ENCODE measurements at regions not wholly inside any gene's neighbourhood (a gene's known extent, or its start where the extent isn't known, plus 50 kb on each side); places are given as distances from the start of the nearest gene placed in this dataset.

DNA sequence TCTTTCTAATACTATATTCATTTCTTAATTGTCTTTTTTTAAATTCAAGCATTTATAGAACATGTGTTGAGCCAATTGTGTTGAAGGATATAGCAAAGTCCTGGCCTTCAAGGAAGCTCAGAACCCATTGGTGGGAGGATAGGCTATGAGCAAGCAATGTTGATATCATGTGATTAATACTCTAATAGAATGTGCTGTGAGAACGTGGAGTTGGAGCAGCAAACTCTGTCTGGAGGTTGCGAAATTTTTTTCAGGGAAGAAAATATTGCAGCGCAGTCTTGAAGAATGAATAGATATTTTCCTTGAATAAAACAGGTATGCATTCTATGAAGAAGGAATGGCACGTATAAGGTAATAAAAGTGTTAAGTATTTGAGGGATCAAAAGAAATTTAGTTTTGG is 229.2 kb upstream of the KCNK2 start:
- H4K20me1 ChIP-seq (ENCODE audit: insufficient read depth) = no peaks in the 10 kb centered on the region
- no peaks in the 10 kb centered on the region for H3K27me3 ChIP-seq (ENCODE audit: insufficient read depth)
- H3K36me3 ChIP-seq (replicated peaks in 1 of 2; ENCODE audit: control insufficient read depth in 1 of 2, insufficient read depth in 2 of 2, low read length in 1 of 2) = peaks cover 0 to 3% of the 10 kb centered on the region in 2 experiments
- 64% methylated on average over 4 of the region's 4 CpGs for WGBS (ENCODE audit: low lambda C conversion rate)
- CTCF ChIA-PET = no interaction called here
- no peak overlapping the region for H3K27ac ChIP-seq (ENCODE audit: low read depth in 2 of 2, low read length in 1 of 2)
- no peak for TF ChIP-seq TCF12 (IDR thresholded peaks at IDR 0.05)
- no peak for TF ChIP-seq YY1 (IDR thresholded peaks at IDR 0.05; ENCODE audit: low read depth)
- TF ChIP-seq RXRA (IDR thresholded peaks at IDR 0.05; ENCODE audit: borderline replicate concordance, low read depth) = no peak
- no peak for TF ChIP-seq EP300 (IDR thresholded peaks at IDR 0.05; ENCODE audit: borderline replicate concordance in 1 of 2, low read depth in 1 of 2, low read length in 1 of 2)
- TF ChIP-seq GATA2 (CRISPR knock-in tag; IDR thresholded peaks at IDR 0.05) = no peak
- TF ChIP-seq, protein P1, sequence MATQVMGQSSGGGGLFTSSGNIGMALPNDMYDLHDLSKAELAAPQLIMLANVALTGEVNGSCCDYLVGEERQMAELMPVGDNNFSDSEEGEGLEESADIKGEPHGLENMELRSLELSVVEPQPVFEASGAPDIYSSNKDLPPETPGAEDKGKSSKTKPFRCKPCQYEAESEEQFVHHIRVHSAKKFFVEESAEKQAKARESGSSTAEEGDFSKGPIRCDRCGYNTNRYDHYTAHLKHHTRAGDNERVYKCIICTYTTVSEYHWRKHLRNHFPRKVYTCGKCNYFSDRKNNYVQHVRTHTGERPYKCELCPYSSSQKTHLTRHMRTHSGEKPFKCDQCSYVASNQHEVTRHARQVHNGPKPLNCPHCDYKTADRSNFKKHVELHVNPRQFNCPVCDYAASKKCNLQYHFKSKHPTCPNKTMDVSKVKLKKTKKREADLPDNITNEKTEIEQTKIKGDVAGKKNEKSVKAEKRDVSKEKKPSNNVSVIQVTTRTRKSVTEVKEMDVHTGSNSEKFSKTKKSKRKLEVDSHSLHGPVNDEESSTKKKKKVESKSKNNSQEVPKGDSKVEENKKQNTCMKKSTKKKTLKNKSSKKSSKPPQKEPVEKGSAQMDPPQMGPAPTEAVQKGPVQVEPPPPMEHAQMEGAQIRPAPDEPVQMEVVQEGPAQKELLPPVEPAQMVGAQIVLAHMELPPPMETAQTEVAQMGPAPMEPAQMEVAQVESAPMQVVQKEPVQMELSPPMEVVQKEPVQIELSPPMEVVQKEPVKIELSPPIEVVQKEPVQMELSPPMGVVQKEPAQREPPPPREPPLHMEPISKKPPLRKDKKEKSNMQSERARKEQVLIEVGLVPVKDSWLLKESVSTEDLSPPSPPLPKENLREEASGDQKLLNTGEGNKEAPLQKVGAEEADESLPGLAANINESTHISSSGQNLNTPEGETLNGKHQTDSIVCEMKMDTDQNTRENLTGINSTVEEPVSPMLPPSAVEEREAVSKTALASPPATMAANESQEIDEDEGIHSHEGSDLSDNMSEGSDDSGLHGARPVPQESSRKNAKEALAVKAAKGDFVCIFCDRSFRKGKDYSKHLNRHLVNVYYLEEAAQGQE (IDR thresholded peaks at IDR 0.05; ENCODE audit: low read depth, low read length) = no peak
- no peak for TF ChIP-seq GABPA (IDR thresholded peaks at IDR 0.05; ENCODE audit: low read depth)
- no peak for TF ChIP-seq CHD2 (IDR thresholded peaks at IDR 0.05; ENCODE audit: low read length, partially characterized antibody)
- no peak for TF ChIP-seq NRF1 (IDR thresholded peaks at IDR 0.05; ENCODE audit: low read depth, low read length)
- no peak for DNase-seq
- no peak overlapping the region for H3K4me3 ChIP-seq (ENCODE audit: low read depth in 2 of 2, low read length in 1 of 2)
- POLR2A ChIA-PET = no interaction called here
- no peak overlapping the region for H3K4me2 ChIP-seq
- H3K9me2 ChIP-seq = no peaks in the 10 kb centered on the region
- no peaks in the 10 kb centered on the region for H3K79me2 ChIP-seq (ENCODE audit: insufficient read depth)
- no peaks in the 10 kb centered on the region for H3F3A ChIP-seq (replicated peaks; ENCODE audit: insufficient read depth)
- H3K9ac ChIP-seq = no peak overlapping the region
- no peaks in the 10 kb centered on the region for H3K9me3 ChIP-seq
- H2AFZ ChIP-seq (ENCODE audit: low read depth) = no peak overlapping the region
- peaks cover 0 to 2% of the 10 kb centered on the region in 2 experiments; a peak in 1 of 4 replicates for H3K4me1 ChIP-seq (ENCODE audit: control insufficient read depth in 1 of 2, insufficient read depth in 2 of 2, low read depth in 1 of 2, low read length in 1 of 2)

DNA sequence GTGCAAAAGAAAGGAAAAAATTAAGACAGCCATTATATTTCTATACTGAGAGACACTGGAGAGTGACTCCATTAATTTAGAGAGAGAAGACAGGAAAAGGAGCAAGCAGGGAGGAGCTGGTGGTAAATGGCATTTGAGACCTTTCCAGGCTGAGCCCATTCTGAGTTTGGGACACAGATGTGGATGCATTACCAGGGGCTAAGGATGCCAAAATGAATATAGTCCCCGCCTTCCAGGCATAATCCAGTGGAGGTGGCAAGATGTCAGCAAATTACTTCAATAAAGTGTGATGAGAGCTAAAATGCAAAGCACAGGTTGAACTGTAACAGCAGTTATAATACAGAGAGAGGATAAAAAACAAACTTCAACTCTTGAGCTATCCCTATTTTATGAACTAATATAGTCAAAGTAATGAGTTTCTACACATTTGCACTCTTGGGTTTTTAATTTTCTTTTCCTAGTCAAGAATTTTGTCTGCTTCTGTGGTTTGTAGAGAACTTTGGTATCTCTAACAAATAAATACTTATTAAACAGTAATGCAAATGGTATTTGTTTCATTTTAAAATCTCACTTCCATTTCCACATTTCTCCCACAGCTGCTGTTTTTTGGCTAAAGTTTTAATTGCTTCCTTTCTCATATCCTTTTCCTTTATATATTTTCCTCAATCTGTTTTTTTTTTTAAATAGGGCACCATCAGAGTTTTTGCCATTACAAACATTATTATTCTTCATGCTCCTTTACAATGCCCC is 228.2 kb upstream of the KCNK2 start:
- Histone ChIP-seq H3K4me2 (no peak overlapping the region), H3K9ac (no peak overlapping the region), H3K36me3 (replicated peaks in 1 of 2; ENCODE audit: control insufficient read depth in 1 of 2, insufficient read depth in 2 of 2, low read length in 1 of 2) (peaks cover 0 to 3% of the 10 kb centered on the region in 2 experiments), H3K27me3 (ENCODE audit: insufficient read depth) (no peaks in the 10 kb centered on the region), H3K9me3 (no peaks in the 10 kb centered on the region), H3K27ac (ENCODE audit: low read depth in 2 of 2, low read length in 1 of 2) (no peak overlapping the region), H4K20me1 (ENCODE audit: insufficient read depth) (no peaks in the 10 kb centered on the region), H3K9me2 (no peaks in the 10 kb centered on the region), H2AFZ (ENCODE audit: low read depth) (no peak overlapping the region), H3F3A (replicated peaks; ENCODE audit: insufficient read depth) (no peaks in the 10 kb centered on the region), H3K4me1 (ENCODE audit: control insufficient read depth in 1 of 2, insufficient read depth in 2 of 2, low read depth in 1 of 2, low read length in 1 of 2) (peaks cover 0 to 2% of the 10 kb centered on the region in 2 experiments; a peak in 1 of 4 replicates), H3K79me2 (ENCODE audit: insufficient read depth) (no peaks in the 10 kb centered on the region), H3K4me3 (ENCODE audit: low read depth in 2 of 2, low read length in 1 of 2) (no peak overlapping the region)
- POLR2A ChIA-PET = no interaction called here
- WGBS (ENCODE audit: low lambda C conversion rate) = 55% methylated on average over 1 of the region's 1 CpG
- CTCF ChIA-PET = no interaction called here
- no peak for DNase-seq
- TF ChIP-seq SMC3 (IDR thresholded peaks at IDR 0.05; ENCODE audit: low read depth, low read length) (no peak), SIN3A (IDR thresholded peaks at IDR 0.05; ENCODE audit: borderline replicate concordance, low read depth, low read length) (no peak), CHD2 (IDR thresholded peaks at IDR 0.05; ENCODE audit: low read length, partially characterized antibody) (no peak), EP300 (IDR thresholded peaks at IDR 0.05; ENCODE audit: borderline replicate concordance in 1 of 2, low read depth in 1 of 2, low read length in 1 of 2) (no peak), FOXM1 (IDR thresholded peaks at IDR 0.05; ENCODE audit: low read depth) (no peak), TAF1 (IDR thresholded peaks at IDR 0.05; ENCODE audit: borderline replicate concordance, low read depth, low read length) (no peak), RXRA (IDR thresholded peaks at IDR 0.05; ENCODE audit: borderline replicate concordance, low read depth) (no peak), TCF12 (IDR thresholded peaks at IDR 0.05) (no peak), POLR2AphosphoS5 (IDR thresholded peaks at IDR 0.05; ENCODE audit: low read depth, low read length) (no peak), RCOR1 (IDR thresholded peaks at IDR 0.05; ENCODE audit: low read length) (no peak), RFX5 (IDR thresholded peaks at IDR 0.05; ENCODE audit: low read length) (no peak), GATA2 (CRISPR knock-in tag; IDR thresholded peaks at IDR 0.05) (no peak), ELF1 (IDR thresholded peaks at IDR 0.05) (no peak), RAD21 (IDR thresholded peaks at IDR 0.05; ENCODE audit: low read length) (no peak)
- TF ChIP-seq, protein P2, sequence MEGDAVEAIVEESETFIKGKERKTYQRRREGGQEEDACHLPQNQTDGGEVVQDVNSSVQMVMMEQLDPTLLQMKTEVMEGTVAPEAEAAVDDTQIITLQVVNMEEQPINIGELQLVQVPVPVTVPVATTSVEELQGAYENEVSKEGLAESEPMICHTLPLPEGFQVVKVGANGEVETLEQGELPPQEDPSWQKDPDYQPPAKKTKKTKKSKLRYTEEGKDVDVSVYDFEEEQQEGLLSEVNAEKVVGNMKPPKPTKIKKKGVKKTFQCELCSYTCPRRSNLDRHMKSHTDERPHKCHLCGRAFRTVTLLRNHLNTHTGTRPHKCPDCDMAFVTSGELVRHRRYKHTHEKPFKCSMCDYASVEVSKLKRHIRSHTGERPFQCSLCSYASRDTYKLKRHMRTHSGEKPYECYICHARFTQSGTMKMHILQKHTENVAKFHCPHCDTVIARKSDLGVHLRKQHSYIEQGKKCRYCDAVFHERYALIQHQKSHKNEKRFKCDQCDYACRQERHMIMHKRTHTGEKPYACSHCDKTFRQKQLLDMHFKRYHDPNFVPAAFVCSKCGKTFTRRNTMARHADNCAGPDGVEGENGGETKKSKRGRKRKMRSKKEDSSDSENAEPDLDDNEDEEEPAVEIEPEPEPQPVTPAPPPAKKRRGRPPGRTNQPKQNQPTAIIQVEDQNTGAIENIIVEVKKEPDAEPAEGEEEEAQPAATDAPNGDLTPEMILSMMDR (IDR thresholded peaks at IDR 0.05) = no peak
- TF ChIP-seq, protein P3, sequence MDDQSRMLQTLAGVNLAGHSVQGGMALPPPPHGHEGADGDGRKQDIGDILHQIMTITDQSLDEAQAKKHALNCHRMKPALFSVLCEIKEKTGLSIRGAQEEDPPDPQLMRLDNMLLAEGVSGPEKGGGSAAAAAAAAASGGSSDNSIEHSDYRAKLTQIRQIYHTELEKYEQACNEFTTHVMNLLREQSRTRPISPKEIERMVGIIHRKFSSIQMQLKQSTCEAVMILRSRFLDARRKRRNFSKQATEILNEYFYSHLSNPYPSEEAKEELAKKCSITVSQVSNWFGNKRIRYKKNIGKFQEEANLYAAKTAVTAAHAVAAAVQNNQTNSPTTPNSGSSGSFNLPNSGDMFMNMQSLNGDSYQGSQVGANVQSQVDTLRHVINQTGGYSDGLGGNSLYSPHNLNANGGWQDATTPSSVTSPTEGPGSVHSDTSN (IDR thresholded peaks at IDR 0.05) = no peak
- TF ChIP-seq, protein P4, sequence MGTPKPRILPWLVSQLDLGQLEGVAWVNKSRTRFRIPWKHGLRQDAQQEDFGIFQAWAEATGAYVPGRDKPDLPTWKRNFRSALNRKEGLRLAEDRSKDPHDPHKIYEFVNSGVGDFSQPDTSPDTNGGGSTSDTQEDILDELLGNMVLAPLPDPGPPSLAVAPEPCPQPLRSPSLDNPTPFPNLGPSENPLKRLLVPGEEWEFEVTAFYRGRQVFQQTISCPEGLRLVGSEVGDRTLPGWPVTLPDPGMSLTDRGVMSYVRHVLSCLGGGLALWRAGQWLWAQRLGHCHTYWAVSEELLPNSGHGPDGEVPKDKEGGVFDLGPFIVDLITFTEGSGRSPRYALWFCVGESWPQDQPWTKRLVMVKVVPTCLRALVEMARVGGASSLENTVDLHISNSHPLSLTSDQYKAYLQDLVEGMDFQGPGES (IDR thresholded peaks at IDR 0.05; ENCODE audit: low read depth, low read length) = no peak

All from SK-N-SH (cell line).